H1 (cell line): ENCODE measurements at regions not wholly inside any gene's neighbourhood (a gene's known extent, or its start where the extent isn't known, plus 50 kb on each side); places are given as distances from the start of the nearest gene placed in this dataset.

Experiments used
- CREB1 ChIP-seq: IDR thresholded peaks from 2 replicates; pipeline ENCODE4 v1.6.1; 2012; ENCODE audit warnings: inconsistent platforms
- JUN ChIP-seq: IDR thresholded peaks from 2 replicates; pipeline ENCODE4 v1.6.1; 2011; ENCODE audit warnings: low read depth, mild to moderate bottlenecking, improper control_type of control experiment, low read length
- RBBP5 ChIP-seq: IDR thresholded peaks from 2 replicates; pipeline ENCODE4 v1.7.1; 2012; ENCODE audit warnings: low read depth, mild to moderate bottlenecking, inconsistent platforms, low read length, moderate library complexity, borderline replicate concordance
- SP1 ChIP-seq: IDR thresholded peaks from 2 replicates; pipeline ENCODE4 v1.6.1; 2011; ENCODE audit warnings: low read depth, low read length
- TF ChIP-seq, protein P1 (sequence below): IDR thresholded peaks from 2 replicates; pipeline ENCODE4 v1.6.1; 2012; ENCODE audit warnings: low read length, inconsistent platforms

- TF ChIP-seq CREB1, result no peak
- TF ChIP-seq JUN, result no peak
- TF ChIP-seq SP1, result no peak
- TF ChIP-seq, protein P1, sequence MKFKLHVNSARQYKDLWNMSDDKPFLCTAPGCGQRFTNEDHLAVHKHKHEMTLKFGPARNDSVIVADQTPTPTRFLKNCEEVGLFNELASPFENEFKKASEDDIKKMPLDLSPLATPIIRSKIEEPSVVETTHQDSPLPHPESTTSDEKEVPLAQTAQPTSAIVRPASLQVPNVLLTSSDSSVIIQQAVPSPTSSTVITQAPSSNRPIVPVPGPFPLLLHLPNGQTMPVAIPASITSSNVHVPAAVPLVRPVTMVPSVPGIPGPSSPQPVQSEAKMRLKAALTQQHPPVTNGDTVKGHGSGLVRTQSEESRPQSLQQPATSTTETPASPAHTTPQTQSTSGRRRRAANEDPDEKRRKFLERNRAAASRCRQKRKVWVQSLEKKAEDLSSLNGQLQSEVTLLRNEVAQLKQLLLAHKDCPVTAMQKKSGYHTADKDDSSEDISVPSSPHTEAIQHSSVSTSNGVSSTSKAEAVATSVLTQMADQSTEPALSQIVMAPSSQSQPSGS, result no peak
- no peak for TF ChIP-seq RBBP5
Measured at GRCh38 chr7:130941322-130942210, 207.6 kb upstream of the KLF14 start (continued).
